GM18507 (cell line): ENCODE measurements at regions not wholly inside any gene's neighbourhood (a gene's known extent, or its start where the extent isn't known, plus 50 kb on each side); places are given as distances from the start of the nearest gene placed in this dataset.
"Not testable (repeated sequence)": the region's sequence is repeated elsewhere in the genome, so short reads cannot be mapped to it uniquely, and the experiment has no call there.

ENCODE experiments used
- DNase-seq: peaks from one replicate; pipeline ENCODE4 v3.0.0; 2011; ENCODE audit warnings: low read depth; ENCODE audit not compliant: insufficient read length; ENCODE audit errors: extremely low spot score
- FAIRE-seq: peaks from 2 replicates; lab custom pipeline; 2011; peaks lifted over from hg19 to GRCh38; lab: Jason Lieb, UNC

DNA sequence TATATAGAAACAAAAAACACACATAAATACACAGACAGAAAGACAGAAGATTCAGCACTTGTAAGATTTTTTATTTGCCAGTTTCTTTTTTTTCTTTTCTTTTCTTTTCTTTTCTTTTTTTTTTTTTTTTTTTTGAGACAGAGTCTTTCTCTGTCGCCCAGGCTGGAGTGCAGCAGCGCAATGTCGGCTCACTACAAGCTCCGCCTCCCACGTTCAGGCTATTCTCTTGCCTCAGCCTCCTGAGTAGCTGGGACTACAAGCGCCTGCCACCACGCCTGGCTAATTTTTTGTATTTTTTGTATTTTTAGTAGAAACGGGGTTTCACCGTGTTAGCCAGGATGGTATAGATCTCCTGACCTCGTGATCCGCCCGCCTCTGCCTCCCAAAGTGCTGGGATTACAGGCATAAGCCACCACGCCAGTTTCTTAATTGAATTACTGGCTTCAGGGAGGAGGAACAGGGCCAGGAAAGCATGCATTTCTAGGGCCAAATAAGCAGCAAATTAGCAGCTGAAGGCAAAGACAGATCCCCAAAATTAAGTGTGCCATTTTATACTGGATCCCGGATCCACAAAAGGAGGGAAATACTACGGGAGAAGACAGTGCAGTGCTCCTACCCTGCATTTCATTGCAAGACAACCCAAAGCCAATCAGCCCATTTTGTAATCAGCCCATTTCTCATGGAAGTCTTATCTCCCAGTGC is 305.6 kb upstream of the CCNH start:
- DNase-seq, FAIRE-seq: not testable (repeated sequence)

DNA sequence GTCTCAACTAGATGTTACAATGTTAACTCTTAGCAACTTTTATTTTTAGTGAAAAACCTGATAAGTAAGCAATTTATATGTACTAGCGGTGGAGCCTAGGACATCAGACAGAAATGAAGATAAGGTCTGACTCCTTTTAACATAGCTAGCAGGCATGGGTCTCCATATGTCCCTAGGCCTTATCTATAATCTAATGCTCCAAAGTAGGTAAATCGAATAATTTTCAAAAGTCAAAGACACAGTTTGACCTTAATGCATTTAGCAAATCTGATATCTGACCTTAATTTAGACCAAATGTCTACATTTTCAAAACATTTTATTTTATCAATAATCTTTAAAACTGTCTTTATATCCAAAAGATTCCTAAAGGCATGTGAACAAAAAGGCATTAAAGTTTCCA is 305.0 kb upstream of the CCNH start:
- FAIRE-seq (no peak), DNase-seq (no peak)

DNA sequence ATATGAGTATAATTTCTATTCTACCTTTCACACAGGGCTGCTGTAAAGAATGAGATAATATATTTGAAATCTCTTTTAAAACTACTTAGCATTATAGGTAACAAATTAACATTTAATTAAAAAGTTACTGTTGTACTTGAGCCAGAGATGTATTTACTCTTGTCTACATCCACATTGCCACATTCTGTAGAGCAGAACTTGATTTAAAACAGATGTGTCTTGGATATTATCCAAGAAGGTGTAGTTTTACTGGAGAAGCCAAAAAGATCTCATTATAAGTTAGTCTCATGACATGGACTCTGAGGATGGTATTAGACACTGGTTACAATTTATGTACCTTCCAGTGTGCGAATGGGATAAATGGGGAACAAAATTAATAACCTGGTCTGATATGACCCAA is 293.1 kb upstream of the CCNH start:
- FAIRE-seq = no peak
- DNase-seq = no peak

DNA sequence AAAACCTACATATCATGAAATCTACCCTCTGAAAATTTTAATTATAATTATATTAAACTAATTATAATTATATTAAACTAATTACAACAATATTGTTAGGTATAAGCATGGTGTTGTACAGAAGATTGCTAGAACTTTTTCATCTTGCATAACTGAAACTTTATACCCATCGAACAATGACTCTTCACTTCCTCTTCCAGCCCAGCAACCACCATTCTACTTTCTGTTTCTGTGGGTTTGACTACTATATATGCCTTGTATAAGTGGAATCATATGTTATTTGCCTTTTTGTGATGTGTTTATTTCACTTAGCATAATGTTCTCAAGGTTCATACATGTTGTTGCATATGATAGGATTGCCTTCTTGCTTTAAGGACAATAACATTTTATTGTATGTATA is 274.2 kb upstream of the CCNH start:
- DNase-seq (no peak), FAIRE-seq (peak; percentile 9)

DNA sequence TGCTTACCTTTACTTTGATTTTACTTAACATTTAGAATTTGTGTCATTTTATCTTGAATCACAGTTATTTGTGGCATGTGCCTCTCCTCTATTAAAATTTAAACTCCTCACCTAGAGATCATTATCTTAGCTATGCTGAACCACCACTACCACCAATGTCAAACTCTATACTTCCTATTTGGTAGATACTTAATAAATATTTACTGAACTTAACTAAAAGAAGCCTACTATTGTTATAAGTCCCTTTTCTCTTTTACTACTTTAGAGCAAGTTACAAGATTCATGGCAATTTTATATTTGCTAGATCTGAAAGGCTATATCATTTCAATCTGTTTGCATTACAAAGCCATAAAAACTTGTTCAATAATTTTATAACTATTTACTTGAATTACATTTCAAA is 273.3 kb upstream of the CCNH start:
- DNase-seq (no peak), FAIRE-seq (no peak)

DNA sequence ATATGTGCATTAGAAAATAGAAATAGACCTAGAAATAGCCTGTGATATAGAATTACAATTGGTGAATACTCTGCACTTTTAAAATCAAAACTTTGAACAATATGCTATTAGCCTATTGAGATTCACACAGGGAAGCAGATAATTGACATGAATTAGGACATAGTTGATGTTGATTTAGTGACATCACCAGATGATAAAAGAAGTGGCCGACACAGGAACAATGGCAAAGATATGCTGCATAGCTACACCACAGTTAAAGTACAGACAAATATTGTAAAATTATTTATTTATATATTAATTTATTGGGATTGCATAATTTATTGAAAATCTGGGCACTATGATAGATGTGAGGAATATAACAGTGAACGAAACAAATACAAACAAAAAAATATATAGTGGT is 261.5 kb upstream of the CCNH start:
- no peak for DNase-seq
- no peak for FAIRE-seq

DNA sequence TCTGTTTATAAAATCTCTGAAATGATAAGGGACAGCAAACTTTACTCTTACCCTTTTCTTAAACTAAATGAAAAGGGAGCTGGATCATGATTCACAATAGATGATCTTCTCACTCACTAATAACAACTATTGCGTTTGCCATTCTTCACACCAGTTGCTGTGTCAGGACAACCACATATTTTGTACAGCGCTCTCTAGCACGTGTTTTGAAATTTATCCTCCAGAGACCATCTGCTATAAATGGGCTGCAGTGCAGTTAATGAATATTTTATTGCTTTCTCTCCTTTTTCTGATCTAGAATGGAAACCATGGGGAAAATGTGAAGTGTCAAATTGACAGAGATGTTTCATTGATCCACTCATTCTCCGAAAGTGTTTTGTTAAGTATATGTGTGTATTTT is 258.4 kb upstream of the CCNH start:
- DNase-seq (no peak), FAIRE-seq (no peak)

GRCh38 chr5:87665166-87665565 is 252.4 kb upstream of the CCNH start:
- FAIRE-seq = peak; percentile 5
- no peak for DNase-seq

DNA sequence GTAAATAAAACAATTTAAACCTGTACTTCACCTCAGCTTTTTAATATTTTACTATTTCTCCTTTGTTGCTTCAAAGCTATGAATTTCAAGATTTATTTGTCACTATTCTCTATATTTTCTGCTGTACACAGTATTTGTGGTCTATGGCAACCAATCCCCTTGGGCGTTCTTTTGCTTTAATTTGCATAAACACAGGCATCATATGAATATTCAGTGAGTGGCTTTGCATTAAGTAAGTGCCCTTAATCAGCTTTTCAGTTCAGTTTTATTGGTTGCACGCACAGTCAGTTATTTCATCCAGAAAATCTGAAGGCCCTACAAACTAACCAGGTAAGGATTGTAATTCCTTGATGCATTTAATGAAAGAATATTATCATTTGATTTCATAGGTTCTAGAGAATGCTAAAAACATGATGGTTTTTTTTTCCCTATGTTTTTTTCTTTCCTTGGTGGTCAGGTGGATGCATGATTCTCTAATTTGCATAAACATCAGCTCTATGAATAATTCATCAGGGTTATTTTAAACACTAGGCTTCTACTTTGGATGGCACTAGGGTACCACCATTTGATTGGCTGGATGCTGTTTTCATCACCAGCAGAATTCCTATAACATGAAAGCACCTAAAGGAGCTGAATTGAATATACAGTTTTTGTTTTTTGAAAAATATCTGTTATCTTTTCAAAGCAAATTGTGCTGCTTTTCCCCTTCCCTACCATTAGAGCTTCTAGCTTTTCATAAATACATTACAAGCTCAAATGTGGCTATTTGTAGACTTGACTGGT is 249.2 kb upstream of the CCNH start:
- FAIRE-seq = no peak

GRCh38 chr5:87653242-87653641 is 240.5 kb upstream of the CCNH start:
- no peak for DNase-seq
- no peak for FAIRE-seq

More for the DNA sequence above, 249.2 kb upstream of the CCNH start:
- no peak for DNase-seq

DNA sequence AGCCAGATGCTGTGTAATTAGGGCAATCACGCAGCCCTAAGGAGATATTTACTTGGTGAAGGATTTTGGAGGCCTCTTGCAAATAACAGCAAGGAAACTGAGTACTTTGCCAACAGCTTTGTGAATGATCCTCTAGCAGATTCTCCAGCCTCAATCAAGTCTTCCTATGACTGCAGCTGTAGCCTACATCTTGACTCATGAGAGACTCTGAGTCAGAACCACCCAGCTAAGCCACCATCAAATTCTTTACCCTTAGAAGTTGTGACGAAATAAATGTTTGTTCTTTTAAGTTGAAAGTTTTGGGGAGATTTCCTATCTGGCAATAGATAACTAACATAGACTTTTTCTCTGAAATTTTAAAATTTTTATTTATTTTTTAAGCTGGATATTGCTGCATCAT is 237.6 kb upstream of the CCNH start:
- no peak for FAIRE-seq
- no peak for DNase-seq

- DNase-seq (no peak), FAIRE-seq (no peak)
These were observed 236.7 kb upstream of the CCNH start for GRCh38 chr5:87649455-87649854.

DNA sequence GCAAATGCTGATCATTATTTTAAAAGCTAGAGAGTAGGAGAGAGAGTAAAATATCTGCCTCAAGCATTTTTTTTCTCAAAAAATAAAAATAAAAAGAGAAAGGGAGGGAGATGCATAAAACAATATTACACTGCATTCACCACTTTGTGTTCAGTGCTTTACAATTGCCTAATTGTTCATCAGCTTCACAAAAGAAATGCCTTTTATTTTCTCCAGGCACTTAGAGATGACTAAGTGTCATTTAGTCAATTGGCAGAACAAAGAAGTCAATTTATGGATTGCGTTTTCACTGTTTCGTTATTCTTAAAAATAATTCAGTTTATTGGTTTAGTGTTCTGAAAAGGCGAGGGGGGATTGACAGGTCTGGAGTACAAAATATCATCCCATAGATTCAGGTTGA is 232.5 kb upstream of the CCNH start:
- DNase-seq (no peak), FAIRE-seq (peak; percentile 21)

DNA sequence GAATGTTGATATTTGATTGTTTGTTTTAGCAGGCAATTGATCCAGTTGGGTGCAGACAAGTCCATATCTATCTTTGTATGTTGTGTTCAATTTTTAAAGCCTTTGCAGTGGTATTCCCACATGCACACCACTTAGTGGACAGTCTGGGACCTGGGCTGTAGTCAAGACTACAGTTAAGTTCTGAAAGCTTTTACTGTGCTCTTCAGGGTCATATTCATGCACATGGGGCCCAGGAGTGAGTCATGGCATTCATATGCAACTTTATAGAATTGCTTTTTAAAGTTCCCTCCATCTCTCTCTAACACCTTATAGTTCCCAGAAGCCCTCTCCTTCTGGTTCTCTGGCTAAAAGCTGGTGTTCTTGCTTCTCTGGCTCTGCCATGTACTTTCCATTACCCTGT is 228.2 kb upstream of the CCNH start:
- DNase-seq = no peak
- FAIRE-seq = no peak

- FAIRE-seq = no peak
- DNase-seq = no peak
These were observed 214.6 kb upstream of the CCNH start for GRCh38 chr5:87627363-87627762.

DNA sequence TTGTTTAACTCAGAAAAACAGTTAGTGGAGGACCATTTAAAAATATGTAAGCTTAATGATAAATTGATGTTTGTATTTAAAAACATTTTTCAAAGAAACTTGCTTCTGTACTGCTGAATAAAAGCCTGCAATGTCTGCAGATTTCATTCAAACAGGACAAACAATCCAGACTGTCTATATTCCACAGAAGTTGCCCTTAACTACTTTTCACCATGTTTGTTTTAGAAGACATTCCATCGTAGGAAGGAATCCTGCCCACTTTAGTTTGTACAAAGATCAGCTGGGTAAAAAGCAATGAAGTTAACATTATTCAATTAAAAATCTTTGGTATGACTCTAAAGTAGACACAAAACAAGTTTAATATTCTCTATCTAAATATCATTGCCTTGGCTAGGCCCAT is 195.7 kb upstream of the CCNH start:
- DNase-seq (no peak), FAIRE-seq (no peak)

- DNase-seq = no peak
- no peak for FAIRE-seq
These were observed 192.9 kb upstream of the CCNH start for GRCh38 chr5:87605663-87606062.

DNA sequence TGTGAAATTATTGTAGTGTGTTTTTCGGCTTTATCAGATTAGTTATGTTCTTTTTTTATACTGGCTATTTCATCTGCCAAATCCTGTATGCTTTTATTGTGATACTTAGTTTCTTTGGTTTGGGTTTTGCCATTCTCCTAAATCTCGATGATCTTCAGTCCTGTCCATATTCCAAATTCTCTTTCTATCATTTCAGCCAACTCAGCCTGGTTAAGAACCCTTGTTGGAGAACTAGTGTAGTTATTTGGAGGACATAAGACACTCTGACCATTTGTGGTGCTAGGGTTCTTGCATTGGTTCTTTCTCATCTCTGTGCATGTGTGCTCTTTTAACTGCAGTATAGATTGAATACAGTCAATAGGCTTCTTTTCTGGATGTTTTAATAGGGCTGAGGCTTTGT is 187.0 kb upstream of the CCNH start:
- DNase-seq = no peak
- FAIRE-seq = no peak

GRCh38 chr5:87598460-87598859 is 185.7 kb upstream of the CCNH start:
- DNase-seq = no peak
- FAIRE-seq = no peak

DNA sequence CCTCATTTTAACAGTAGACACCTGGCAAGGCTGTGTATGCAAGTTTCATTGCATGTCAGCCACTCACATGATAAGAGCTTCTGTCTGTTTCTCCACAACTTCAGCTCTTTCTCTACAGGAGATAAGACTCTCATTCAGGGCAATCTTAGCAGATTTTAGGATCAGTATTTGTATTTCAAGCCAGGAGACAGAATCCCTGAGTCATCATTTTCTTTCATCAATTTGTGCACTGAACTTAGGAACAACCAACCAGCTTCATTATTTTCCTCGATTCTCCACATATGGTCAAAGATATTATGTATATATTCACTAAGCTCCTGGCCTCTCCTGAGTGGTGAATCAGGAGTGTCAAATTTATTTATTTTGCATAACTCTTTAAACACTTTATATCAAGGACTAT is 181.8 kb upstream of the CCNH start:
- DNase-seq (no peak), FAIRE-seq (no peak)

DNA sequence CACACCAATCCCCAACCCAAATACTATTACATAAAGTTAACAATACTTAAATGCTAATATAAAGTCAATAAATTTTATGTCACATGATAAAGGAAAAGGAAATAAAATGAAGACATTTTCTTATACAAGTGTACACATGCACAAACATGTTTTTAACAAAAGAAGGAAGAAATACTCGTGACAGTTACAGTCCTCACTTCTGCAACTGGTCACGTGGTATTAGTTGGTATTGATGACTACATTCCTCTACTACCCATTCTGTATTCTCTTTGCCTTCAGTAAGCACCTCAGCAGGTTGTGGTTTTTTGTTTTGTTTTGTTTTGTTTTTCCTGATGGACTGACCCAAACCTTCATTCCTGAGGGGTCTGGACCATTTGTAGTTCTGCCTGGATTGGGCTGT is 176.9 kb upstream of the CCNH start:
- DNase-seq (no peak), FAIRE-seq (no peak)
